Spleen (tissue), 11 donors: ENCODE measurements at regions not wholly inside any gene's neighbourhood (a gene's known extent, or its start where the extent isn't known, plus 50 kb on each side); places are given as distances from the start of the nearest gene placed in this dataset.
"Not testable (repeated sequence)": the region's sequence is repeated elsewhere in the genome, so short reads cannot be mapped to it uniquely, and the experiment has no call there.

Experiments
- DNase-seq: peaks from one replicate; pipeline ENCODE4 v3.0.0-alpha.2; 2020
- H3K27ac ChIP-seq, 8 donors: fragments of 200-600 bp; sonication (generic) in 7 of 8; 1 replicate in 4 of 8; 2 replicates in 4 of 8; pipeline versions ENCODE4 v1.5.0 to v1.8.0; 2016 to 2021; ENCODE audit warnings: inconsistent platforms in 4 of 8, mild to moderate bottlenecking in 4 of 8, moderate library complexity in 1 of 8
- H3K27me3 ChIP-seq, 7 donors: fragments of 200-600 bp; sonication (generic) in 6 of 7; replicated peaks in 1 of 7; 1 replicate in 4 of 7; 2 replicates in 3 of 7; pipeline versions ENCODE4 v1.5.0 to v1.8.0; 2016 to 2021; ENCODE audit warnings: inconsistent platforms in 3 of 7, mild to moderate bottlenecking in 1 of 7
- H3K36me3 ChIP-seq, 6 donors: fragments of 200-600 bp; sonication (generic) in 5 of 6; 1 replicate in 4 of 6; 2 replicates in 2 of 6; pipeline versions ENCODE4 v1.5.0 to v1.8.0; 2016 to 2021; ENCODE audit warnings: inconsistent platforms in 2 of 6
- H3K4me1 ChIP-seq, 6 donors: fragments of 200-600 bp; sonication (generic) in 5 of 6; 1 replicate in 3 of 6; 2 replicates in 3 of 6; pipeline versions ENCODE4 v1.5.0 to v1.8.0; 2016 to 2021; ENCODE audit warnings: inconsistent platforms in 3 of 6
- H3K4me3 ChIP-seq, 8 donors: fragments of 200-600 bp; sonication (generic) in 7 of 8; 1 replicate in 4 of 8; 2 replicates in 4 of 8; pipeline versions ENCODE4 v1.5.0 to v1.8.0; 2016 to 2021; ENCODE audit warnings: inconsistent platforms in 4 of 8, mild to moderate bottlenecking in 4 of 8, moderate library complexity in 2 of 8
- H3K9me3 ChIP-seq, 8 donors: fragments of 200-600 bp; sonication (generic) in 7 of 8; 1 replicate in 4 of 8; 2 replicates in 4 of 8; pipeline versions ENCODE4 v1.5.0 to v1.8.0; 2016 to 2021; ENCODE audit warnings: inconsistent platforms in 4 of 8
- POLR2A ChIP-seq, 3 donors: fragments of 450-650 bp; IDR thresholded peaks; one replicate each; pipeline ENCODE4 v1.5.1; 2017; ENCODE audit warnings: antibody characterized with exemption in 3 of 3, mild to moderate bottlenecking in 1 of 3
- POLR2AphosphoS5 ChIP-seq, 3 donors: sonication (generic); formaldehyde crosslinking; IDR thresholded peaks; one replicate each; pipeline ENCODE4 v1.5.1; 2017; ENCODE audit warnings: antibody characterized with exemption in 3 of 3
- WGBS, 5 donors: extraction: QIAGEN DNeasy Blood & Tissue Kit in 3 of 5; methylation state at CpG; one replicate each; pipeline versions ENCODE4 v1.1.5 to v1.1.7; 2013 to 2018; 5-methylcytosine and 5-hydroxymethylcytosine counted together
- intact Hi-C: fragments of 100-400 bp; cut with DNase I; formaldehyde crosslinking; loops from one replicate; pipeline ENCODE4 v1.15.0; 2023; ENCODE audit warnings: low total_unique reads
- TF ChIP-seq, protein P1 (sequence below), 11 experiments: fragments of 200-600 bp in 7 of 11; fragments of 450-650 bp in 4 of 11; sonication (generic) in 4 of 11; IDR thresholded peaks in 8 of 11; conservative IDR thresholded peaks in 3 of 11; 1 replicate in 7 of 11; 2 replicates in 4 of 11; pipeline versions ENCODE4 v1.4.0 to v1.8.0; 2016 to 2021; ENCODE audit warnings: antibody characterized with exemption in 11 of 11, inconsistent platforms in 4 of 11, mild to moderate bottlenecking in 1 of 11
- donor health status: healthy with polysubstance abuse.
- donor health status: DM: no; HTN: no; CAD: no; lungs with moderate emphysema.
- donor health status: DM: no; HTN: no; CAD: no.
- donor health status: Bipolar disorder and iron deficiency.
- donor health status: healthy.
- donor health status: DM: no; HTN: no; CAD: no.
- donor health status: DM: yes; HTN: yes; CAD: no.

DNA sequence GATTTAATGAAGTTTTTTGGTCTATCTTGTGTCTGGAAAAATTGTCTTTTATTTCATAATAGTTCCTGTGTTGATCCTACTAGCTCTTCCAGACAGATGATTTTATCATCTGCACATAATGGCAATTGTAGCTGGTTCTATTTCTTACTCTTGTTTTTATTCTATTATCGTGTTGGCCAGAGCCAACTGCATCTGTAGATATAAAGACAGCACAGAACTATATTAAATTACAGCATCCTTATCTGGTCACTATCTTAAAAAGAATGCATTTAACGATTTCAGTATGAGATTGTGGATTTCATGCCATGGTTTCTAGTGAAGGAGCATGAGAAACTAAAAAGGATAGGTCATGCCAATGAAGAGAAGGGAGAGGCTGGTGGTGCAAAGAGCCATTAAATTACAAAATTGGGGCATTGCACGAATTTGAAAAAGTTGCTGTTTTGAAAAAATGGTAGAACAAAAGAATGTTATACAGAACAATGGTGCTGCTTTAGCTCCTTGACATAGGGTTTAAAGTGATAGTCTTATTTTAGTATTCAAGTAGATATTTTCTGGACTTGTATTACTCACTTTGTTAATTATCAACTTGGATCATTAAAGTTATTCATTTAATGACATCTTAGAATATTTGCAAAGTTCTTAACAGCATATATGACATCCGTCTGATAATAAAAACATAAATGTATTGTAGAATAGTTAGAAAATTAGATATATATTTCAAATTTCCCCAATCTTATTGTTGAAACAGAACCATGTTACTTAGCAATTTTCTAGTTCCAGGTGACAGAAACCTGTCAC, 1250.3 kb downstream of the REEP3 start:
- no peak for DNase-seq
- Histone ChIP-seq H3K36me3 (no peaks in the 10 kb centered on the region), H3K27ac (no peak overlapping the region), H3K9me3 (no peaks in the 10 kb centered on the region), H3K4me3 (no peak overlapping the region), H3K27me3 (no peaks in the 10 kb centered on the region), H3K4me1 (no peaks in the 10 kb centered on the region)
- TF ChIP-seq POLR2A (IDR thresholded peaks at IDR 0.05) (no peak), POLR2AphosphoS5 (IDR thresholded peaks at IDR 0.05) (no peak)
- TF ChIP-seq, protein P1, sequence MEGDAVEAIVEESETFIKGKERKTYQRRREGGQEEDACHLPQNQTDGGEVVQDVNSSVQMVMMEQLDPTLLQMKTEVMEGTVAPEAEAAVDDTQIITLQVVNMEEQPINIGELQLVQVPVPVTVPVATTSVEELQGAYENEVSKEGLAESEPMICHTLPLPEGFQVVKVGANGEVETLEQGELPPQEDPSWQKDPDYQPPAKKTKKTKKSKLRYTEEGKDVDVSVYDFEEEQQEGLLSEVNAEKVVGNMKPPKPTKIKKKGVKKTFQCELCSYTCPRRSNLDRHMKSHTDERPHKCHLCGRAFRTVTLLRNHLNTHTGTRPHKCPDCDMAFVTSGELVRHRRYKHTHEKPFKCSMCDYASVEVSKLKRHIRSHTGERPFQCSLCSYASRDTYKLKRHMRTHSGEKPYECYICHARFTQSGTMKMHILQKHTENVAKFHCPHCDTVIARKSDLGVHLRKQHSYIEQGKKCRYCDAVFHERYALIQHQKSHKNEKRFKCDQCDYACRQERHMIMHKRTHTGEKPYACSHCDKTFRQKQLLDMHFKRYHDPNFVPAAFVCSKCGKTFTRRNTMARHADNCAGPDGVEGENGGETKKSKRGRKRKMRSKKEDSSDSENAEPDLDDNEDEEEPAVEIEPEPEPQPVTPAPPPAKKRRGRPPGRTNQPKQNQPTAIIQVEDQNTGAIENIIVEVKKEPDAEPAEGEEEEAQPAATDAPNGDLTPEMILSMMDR (IDR thresholded peaks at IDR 0.05 in 8 of 11, conservative IDR thresholded peaks at IDR 0.05 in 3 of 11): no peak
- 68 to 80% (median 77%) methylated on average over 4 of the region's 4 CpGs for WGBS, 5 donors
- intact Hi-C loops: no loop called here

DNA sequence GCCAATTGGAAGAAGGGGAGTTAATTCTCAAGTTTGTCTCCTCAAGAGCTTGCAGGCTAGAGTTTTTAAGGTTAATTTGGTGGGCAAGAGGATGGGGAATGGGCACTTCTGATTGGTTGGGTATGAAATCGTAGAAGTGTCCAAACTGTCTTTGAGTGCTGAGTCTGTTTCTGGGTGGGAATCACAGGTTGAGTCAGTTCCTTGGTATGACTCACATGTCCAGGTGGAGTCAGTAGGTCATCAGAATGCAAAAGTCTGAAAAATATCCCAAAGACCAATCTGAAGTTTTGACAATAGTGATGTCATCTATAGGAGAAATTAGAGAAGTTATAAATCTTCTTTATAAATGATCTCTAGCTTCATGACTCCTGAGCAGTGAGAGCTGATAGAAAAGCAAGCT, 1252.2 kb downstream of the REEP3 start:
- Histone ChIP-seq H3K36me3 (no peaks in the 10 kb centered on the region), H3K9me3 (no peaks in the 10 kb centered on the region), H3K4me1 (no peaks in the 10 kb centered on the region), H3K27me3 (no peaks in the 10 kb centered on the region), H3K27ac (no peak overlapping the region), H3K4me3 (no peak overlapping the region)
- WGBS, 5 donors: 80 to 91% (median 85%) methylated on average over 1 of the region's 1 CpG
- intact Hi-C loops: no loop called here
- no peak for TF ChIP-seq POLR2AphosphoS5 (IDR thresholded peaks at IDR 0.05)
- no peak for DNase-seq

DNA sequence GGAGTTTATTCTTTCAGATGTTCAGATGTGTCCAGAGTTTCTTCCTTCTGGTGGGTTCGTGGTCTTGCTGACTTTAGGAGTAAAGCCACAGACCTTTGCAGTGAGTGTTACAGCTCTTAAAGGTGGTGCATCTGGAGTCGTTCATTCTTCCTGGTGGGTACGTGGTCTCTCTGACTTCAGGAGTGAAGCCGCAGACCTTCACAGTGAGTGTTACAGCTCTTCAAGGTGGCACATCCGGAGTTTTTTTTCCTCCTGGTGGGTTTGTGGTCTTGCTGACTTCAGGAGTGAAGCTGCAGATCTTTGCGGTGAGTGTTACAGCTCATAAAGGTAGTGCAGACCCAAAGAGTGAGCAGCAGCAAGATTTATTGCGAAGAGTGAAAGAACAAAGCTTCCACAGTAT, 1263.2 kb downstream of the REEP3 start:
- peaks cover 0 to 34% (median 19%) of the 10 kb centered on the region in 8 donors for H3K9me3 ChIP-seq
- H3K27ac ChIP-seq, intact Hi-C loops, H3K4me1 ChIP-seq, DNase-seq, H3K27me3 ChIP-seq, H3K36me3 ChIP-seq, H3K4me3 ChIP-seq: not testable (repeated sequence)
- 77 to 92% (median 87%) methylated on average over 6 to 7 of the region's 7 CpGs for WGBS, 5 donors

DNA sequence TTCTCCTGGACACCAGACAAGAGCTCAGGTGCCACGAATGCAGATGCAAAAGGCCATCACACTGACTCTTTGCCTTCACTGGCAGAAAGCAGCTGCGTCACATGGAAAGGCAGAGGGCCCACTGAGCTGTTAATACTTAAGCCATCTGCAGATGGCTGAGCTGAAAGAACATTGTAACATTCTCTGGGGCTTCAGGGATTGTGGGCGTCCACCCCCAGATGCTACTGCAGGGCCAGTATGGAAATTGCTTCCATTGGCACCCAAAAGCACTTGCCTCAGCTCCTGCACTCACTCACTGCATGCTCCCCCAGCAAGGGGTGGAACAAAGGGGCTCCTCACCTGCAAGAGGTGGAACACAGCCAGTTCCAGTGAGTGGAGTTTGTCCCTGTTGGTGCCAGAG, 1264.6 kb downstream of the REEP3 start:
- no peak overlapping the region for H3K4me3 ChIP-seq
- TF ChIP-seq, protein P1 (IDR thresholded peaks at IDR 0.05 in 8 of 11, conservative IDR thresholded peaks at IDR 0.05 in 3 of 11): no peak
- TF ChIP-seq POLR2A (IDR thresholded peaks at IDR 0.05): no peak
- no peak for TF ChIP-seq POLR2AphosphoS5 (IDR thresholded peaks at IDR 0.05)
- H3K27ac ChIP-seq: no peak overlapping the region
- no peaks in the 10 kb centered on the region for H3K36me3 ChIP-seq
- 75 to 88% (median 78%) methylated on average over 2 to 3 of the region's 3 CpGs for WGBS, 5 donors
- no peak for DNase-seq
- peaks cover 0 to 34% (median 19%) of the 10 kb centered on the region in 8 donors for H3K9me3 ChIP-seq
- no peaks in the 10 kb centered on the region for H3K4me1 ChIP-seq
- no peaks in the 10 kb centered on the region for H3K27me3 ChIP-seq
- intact Hi-C loops: no loop called here

DNA sequence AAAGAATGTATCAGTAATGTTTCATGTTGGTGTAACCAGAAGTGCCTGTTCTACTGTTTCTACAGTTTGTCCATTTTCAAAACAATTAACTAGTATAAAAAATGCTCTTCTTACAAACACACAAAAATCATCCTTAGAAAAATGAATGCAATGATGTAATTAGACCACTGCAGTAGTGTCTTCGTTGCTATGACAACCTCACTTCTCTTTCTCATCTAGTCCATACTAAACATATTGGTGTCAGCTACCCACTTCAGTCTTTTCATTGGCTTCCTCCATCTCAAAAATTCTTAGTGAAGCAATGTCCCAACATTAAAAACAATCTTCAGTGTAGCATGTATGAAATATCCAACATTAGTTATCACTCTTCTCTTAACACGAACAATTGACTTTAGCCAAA, 1265.8 kb downstream of the REEP3 start:
- Histone ChIP-seq H3K9me3 (peaks cover 0 to 34% (median 19%) of the 10 kb centered on the region in 8 donors), H3K27ac (no peak overlapping the region), H3K4me3 (no peak overlapping the region), H3K36me3 (no peaks in the 10 kb centered on the region), H3K4me1 (no peaks in the 10 kb centered on the region), H3K27me3 (no peaks in the 10 kb centered on the region)
- no peak for DNase-seq
- TF ChIP-seq, protein P1 (IDR thresholded peaks at IDR 0.05 in 8 of 11, conservative IDR thresholded peaks at IDR 0.05 in 3 of 11): no peak
- TF ChIP-seq POLR2AphosphoS5 (IDR thresholded peaks at IDR 0.05) (no peak), POLR2A (IDR thresholded peaks at IDR 0.05) (no peak)
- WGBS, 5 donors: 73 to 87% (median 84%) methylated on average over 2 of the region's 2 CpGs
- intact Hi-C loops: no loop called here
